HEK293T (cell line): ENCODE measurements at regions not wholly inside any gene's neighbourhood (a gene's known extent, or its start where the extent isn't known, plus 50 kb on each side); places are given as distances from the start of the nearest gene placed in this dataset.

Source experiments
- ARNT ChIP-seq: fragments of 450-650 bp; IDR thresholded peaks from 2 replicates; pipeline ENCODE4 v1.6.1; 2017; ENCODE audit warnings: mild to moderate bottlenecking
- BHLHE40 ChIP-seq: fragments of 450-650 bp; IDR thresholded peaks from 2 replicates; pipeline ENCODE4 v1.6.1; 2016; ENCODE audit warnings: mild to moderate bottlenecking, moderate library complexity, borderline replicate concordance
- FOXA1 ChIP-seq: fragments of 450-650 bp; IDR thresholded peaks from 2 replicates; pipeline ENCODE4 v1.6.1; 2016; ENCODE audit warnings: mild to moderate bottlenecking
- FOXK2 ChIP-seq: fragments of 450-650 bp; IDR thresholded peaks from 2 replicates; pipeline ENCODE4 v1.6.1; 2016; ENCODE audit warnings: mild to moderate bottlenecking
- HDGF ChIP-seq: fragments of 450-650 bp; IDR thresholded peaks from 2 replicates; pipeline ENCODE4 v1.6.1; 2017; ENCODE audit warnings: antibody characterized with exemption, borderline replicate concordance
- L3MBTL2 ChIP-seq: fragments of 450-650 bp; conservative IDR thresholded peaks from 2 replicates; pipeline ENCODE4 v1.6.1; 2016; ENCODE audit warnings: mild to moderate bottlenecking
- LEF1 ChIP-seq: fragments of 450-650 bp; IDR thresholded peaks from 2 replicates; pipeline ENCODE4 v1.6.1; 2017; ENCODE audit warnings: mild to moderate bottlenecking, borderline replicate concordance

DNA sequence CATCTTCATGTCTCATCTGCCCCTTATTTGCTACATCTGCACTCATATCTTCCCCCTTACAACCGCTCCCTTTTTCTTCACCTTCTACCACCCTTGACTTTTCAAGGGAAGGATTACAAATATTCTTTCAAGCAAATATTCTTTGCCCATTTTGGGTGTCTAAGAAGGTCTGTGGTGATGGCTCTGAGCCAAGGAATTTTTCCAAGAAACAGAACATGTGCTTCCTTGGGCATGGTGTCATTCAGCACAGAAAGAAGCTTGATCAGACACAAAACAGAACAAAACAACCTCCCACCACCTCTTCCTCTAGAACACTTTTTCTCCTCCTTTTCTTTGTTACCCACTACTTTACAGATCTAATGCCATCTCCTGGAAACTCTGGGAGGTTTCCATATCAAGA, 313.7 kb downstream of the SATB2 start:
- TF ChIP-seq FOXK2 (no peak), LEF1 (no peak), BHLHE40 (no peak), FOXA1 (no peak), ARNT (no peak), HDGF (no peak), L3MBTL2 (no peak)
